Spinal cord (tissue), 9 donors: ENCODE measurements at regions not wholly inside any gene's neighbourhood (a gene's known extent, or its start where the extent isn't known, plus 50 kb on each side); places are given as distances from the start of the nearest gene placed in this dataset.
"Not testable (repeated sequence)": the region's sequence is repeated elsewhere in the genome, so short reads cannot be mapped to it uniquely, and the experiment has no call there.

Source experiments
- DNase-seq, 6 donors: peaks; one replicate each; pipeline versions ENCODE4 v3.0.0 to v3.0.0-alpha.2; 2013 to 2015; ENCODE audit warnings: low spot score in 6 of 6, low read depth in 4 of 6
- H3K27ac ChIP-seq: one replicate; pipeline ENCODE4 v1.5.1; 2013; ENCODE audit warnings: low read depth, low read length, control low read depth
- H3K27me3 ChIP-seq: one replicate; pipeline ENCODE4 v1.6.1; 2013; ENCODE audit warnings: low read length; ENCODE audit not compliant: control insufficient read depth, insufficient read depth
- H3K36me3 ChIP-seq: one replicate; pipeline ENCODE4 v1.6.1; 2013; ENCODE audit warnings: low read length; ENCODE audit not compliant: control insufficient read depth, insufficient read depth
- H3K4me1 ChIP-seq: one replicate; pipeline ENCODE4 v1.6.1; 2013; ENCODE audit warnings: low read length; ENCODE audit not compliant: control insufficient read depth, insufficient read depth
- H3K4me3 ChIP-seq: one replicate; pipeline ENCODE4 v1.5.1; 2013; ENCODE audit warnings: low read depth, low read length, control low read depth
- H3K9me3 ChIP-seq: one replicate; pipeline ENCODE4 v1.6.1; 2013; ENCODE audit warnings: low read length; ENCODE audit not compliant: control insufficient read depth, insufficient read depth
- WGBS: methylation state at CpG from one replicate; pipeline ENCODE4 v1.1.5; 2013; ENCODE audit warnings: missing lambda C conversion rate; ENCODE audit not compliant: insufficient coverage; 5-methylcytosine and 5-hydroxymethylcytosine counted together
- donor health status: healthy.

GRCh38 chr6:101089640-101090039 is 208.5 kb upstream of the ASCC3 start:
- no peak for DNase-seq
- no CpG with 5 or more reads among the region's 1 CpG for WGBS
- Histone ChIP-seq H3K4me1 (no peaks in the 10 kb centered on the region), H3K9me3 (peaks cover 2% of the 10 kb centered on the region), H3K27me3 (no peaks in the 10 kb centered on the region), H3K27ac (no peak overlapping the region), H3K36me3 (no peaks in the 10 kb centered on the region), H3K4me3 (no peak overlapping the region)

- no peaks in the 10 kb centered on the region for H3K36me3 ChIP-seq
- no peak for DNase-seq
- peaks cover 2% of the 10 kb centered on the region for H3K9me3 ChIP-seq
- H3K4me3 ChIP-seq, result no peak overlapping the region
- no peaks in the 10 kb centered on the region for H3K27me3 ChIP-seq
- H3K27ac ChIP-seq, result no peak overlapping the region
- no peaks in the 10 kb centered on the region for H3K4me1 ChIP-seq
Observed at GRCh38 chr6:101090281-101090680, 209.2 kb upstream of the ASCC3 start.

- H3K27me3 ChIP-seq, H3K27ac ChIP-seq, H3K4me3 ChIP-seq, H3K9me3 ChIP-seq, H3K4me1 ChIP-seq, H3K36me3 ChIP-seq, DNase-seq: not testable (repeated sequence)
Observed at GRCh38 chr6:101098605-101099004, 217.5 kb upstream of the ASCC3 start.

DNA sequence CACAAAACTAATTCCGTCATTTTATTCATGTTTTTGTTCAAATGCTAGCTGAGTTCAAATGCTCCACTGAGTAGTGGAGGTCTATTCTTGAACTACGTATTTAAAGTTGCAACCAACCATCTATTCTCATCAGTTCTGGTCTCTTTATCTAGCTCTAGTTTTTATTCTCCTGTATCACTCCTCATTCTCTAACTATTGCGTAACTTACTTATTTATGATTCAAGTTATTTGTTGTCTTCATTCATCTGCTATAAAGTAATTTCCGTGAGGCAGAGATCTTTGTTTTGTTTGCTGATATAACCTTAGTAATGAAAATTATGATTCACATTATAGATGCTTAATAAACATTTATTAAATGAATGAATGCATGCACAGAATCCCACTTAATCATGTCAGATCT is 221.6 kb upstream of the ASCC3 start:
- no peak overlapping the region for H3K27ac ChIP-seq
- WGBS, result no CpG with 5 or more reads among the region's 4 CpGs
- H3K36me3 ChIP-seq, result no peaks in the 10 kb centered on the region

GRCh38 chr6:101108286-101108685 is 227.2 kb upstream of the ASCC3 start:
- H3K36me3 ChIP-seq, result no peaks in the 10 kb centered on the region
- WGBS, result 83% methylated on average over 3 of the region's 4 CpGs

More for the DNA sequence above, 221.6 kb upstream of the ASCC3 start:
- DNase-seq, result no peak
- no peak overlapping the region for H3K4me3 ChIP-seq
- peaks cover 1% of the 10 kb centered on the region for H3K9me3 ChIP-seq
- H3K27me3 ChIP-seq, result no peaks in the 10 kb centered on the region
- no peaks in the 10 kb centered on the region for H3K4me1 ChIP-seq

GRCh38 chr6:101110814-101111213 is 229.7 kb upstream of the ASCC3 start:
- 96% methylated on average over 1 of the region's 1 CpG for WGBS
- Histone ChIP-seq H3K4me3 (no peak overlapping the region), H3K27me3 (no peaks in the 10 kb centered on the region), H3K4me1 (no peaks in the 10 kb centered on the region), H3K9me3 (no peaks in the 10 kb centered on the region), H3K36me3 (no peaks in the 10 kb centered on the region), H3K27ac (no peak overlapping the region)
- no peak for DNase-seq

More at GRCh38 chr6:101108286-101108685, 227.2 kb upstream of the ASCC3 start:
- Histone ChIP-seq H3K27ac (no peak overlapping the region), H3K27me3 (no peaks in the 10 kb centered on the region), H3K4me1 (no peaks in the 10 kb centered on the region), H3K9me3 (no peaks in the 10 kb centered on the region), H3K4me3 (no peak overlapping the region)
- no peak for DNase-seq

DNA sequence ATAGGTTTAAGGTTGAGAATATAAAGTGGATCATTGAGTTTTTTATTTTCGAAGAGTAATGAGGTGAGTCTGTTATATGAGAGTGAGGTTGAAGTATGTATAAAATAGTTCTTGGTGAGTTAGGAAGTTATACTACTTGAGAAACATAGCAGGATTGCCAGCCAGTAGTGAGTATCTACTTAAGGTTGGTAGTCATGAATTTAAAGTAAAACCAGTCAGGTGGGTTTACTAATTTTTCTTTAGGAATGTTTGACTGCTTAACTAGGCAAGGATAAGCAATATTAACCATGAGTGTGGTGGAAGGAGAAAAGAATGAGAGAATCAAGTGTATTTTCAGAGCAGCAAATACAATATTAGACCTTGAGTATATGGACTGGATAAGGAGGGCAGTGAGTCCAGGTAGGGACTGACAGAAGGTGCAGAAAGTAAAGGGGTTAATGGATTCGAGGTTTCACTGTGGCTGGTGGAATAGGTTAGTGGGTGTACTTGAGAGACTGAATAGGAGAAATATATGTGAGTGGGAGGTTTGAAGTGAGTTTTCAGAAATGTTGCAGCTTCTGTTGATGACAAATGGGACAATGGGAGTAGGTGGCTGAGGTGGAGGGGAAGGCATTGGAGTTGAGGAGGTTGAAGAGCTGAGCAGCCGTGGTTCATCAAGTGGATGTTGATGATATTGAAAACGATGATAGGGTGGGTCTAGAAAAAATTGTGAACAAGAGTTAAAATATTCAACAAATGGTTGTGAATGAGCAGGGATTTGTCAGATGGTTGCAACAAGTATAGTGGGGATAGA is 232.5 kb upstream of the ASCC3 start:
- 87% methylated on average over 4 of the region's 4 CpGs for WGBS

GRCh38 chr6:101114703-101115102 is 233.6 kb upstream of the ASCC3 start:
- Histone ChIP-seq H3K9me3 (no peaks in the 10 kb centered on the region), H3K4me1 (peaks cover 3% of the 10 kb centered on the region), H3K4me3 (no peak overlapping the region), H3K27ac (no peak overlapping the region), H3K36me3 (no peaks in the 10 kb centered on the region), H3K27me3 (no peaks in the 10 kb centered on the region)
- peak in 5 of 6 donors; percentile 43 to 95 (median 66) for DNase-seq
- WGBS, result no CpG with 5 or more reads among the region's 1 CpG

More for the DNA sequence above, 232.5 kb upstream of the ASCC3 start:
- no peaks in the 10 kb centered on the region for H3K36me3 ChIP-seq
- H3K27me3 ChIP-seq, result no peaks in the 10 kb centered on the region
- peaks cover 3% of the 10 kb centered on the region for H3K4me1 ChIP-seq
- no peak overlapping the region for H3K27ac ChIP-seq
- no peaks in the 10 kb centered on the region for H3K9me3 ChIP-seq
- H3K4me3 ChIP-seq, result no peak overlapping the region
- no peak for DNase-seq

DNA sequence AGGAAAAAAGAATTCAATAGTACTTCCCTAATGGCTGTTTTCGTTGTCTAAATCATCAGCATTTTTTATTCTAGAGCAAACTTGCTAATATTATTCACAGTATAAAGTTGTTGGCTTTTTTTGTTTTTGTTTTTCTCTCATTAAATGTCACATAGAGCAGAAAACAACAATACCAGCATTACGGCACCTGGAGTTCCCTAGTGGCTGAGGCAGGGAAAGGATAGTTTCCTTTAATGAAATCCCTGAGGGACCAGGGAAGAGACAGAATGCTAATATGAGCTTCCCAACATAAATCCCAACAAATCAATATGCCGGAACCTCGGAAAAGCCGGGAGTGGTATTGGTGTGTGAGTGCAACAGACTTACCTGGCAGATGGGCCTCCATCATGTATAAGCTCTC is 235.2 kb upstream of the ASCC3 start:
- no CpG with 5 or more reads among the region's 5 CpGs for WGBS
- no peaks in the 10 kb centered on the region for H3K36me3 ChIP-seq
- H3K27me3 ChIP-seq, result no peaks in the 10 kb centered on the region
- H3K4me3 ChIP-seq, result no peak overlapping the region
- peaks cover 3% of the 10 kb centered on the region for H3K4me1 ChIP-seq
- no peaks in the 10 kb centered on the region for H3K9me3 ChIP-seq
- DNase-seq, result no peak
- H3K27ac ChIP-seq, result no peak overlapping the region

GRCh38 chr6:101117393-101118135 is 236.4 kb upstream of the ASCC3 start:
- H3K4me3 ChIP-seq, result no peak overlapping the region
- WGBS, result 58% methylated on average over 6 of the region's 11 CpGs
- no peaks in the 10 kb centered on the region for H3K9me3 ChIP-seq
- DNase-seq, result peak in 2 of 6 donors; percentile 20 to 75
- H3K27me3 ChIP-seq, result no peaks in the 10 kb centered on the region
- H3K36me3 ChIP-seq, result no peaks in the 10 kb centered on the region
- H3K27ac ChIP-seq, result no peak overlapping the region
- H3K4me1 ChIP-seq, result peaks cover 3% of the 10 kb centered on the region
